ENCODE measurements at regions not wholly inside any gene's neighbourhood (a gene's known extent, or its start where the extent isn't known, plus 50 kb on each side); places are given as distances from the start of the nearest gene placed in this dataset.

DNA sequence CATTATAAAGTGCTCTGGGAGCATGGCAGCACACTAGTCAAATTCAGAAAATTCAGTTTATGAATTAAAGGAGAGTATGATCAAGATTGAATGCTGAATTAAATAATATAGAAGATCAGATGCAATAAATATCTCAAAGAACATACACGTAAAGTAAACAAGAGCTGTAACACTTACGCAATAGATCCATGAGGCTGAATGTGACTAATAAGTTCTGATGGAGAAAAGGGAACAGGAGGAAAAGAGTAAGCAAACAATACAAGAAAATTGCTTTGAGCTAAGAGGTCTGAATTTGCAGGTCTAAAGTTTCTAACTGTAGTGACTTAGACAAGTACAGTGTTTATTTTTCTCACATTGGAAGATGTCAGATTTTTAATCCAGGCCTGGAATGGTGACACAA lies 646.7 kb upstream of the ZNF804A start:
- TF ChIP-seq SMC3 (conservative IDR thresholded peaks at IDR 0.05; ENCODE audit: poor library complexity) (no peak), RAD21 (conservative IDR thresholded peaks at IDR 0.05) (no peak), EP300 (conservative IDR thresholded peaks at IDR 0.05; ENCODE audit: poor library complexity, severe bottlenecking) (no peak), POLR2AphosphoS5 (IDR thresholded peaks at IDR 0.05) (no peak)
- TF ChIP-seq, protein P1, sequence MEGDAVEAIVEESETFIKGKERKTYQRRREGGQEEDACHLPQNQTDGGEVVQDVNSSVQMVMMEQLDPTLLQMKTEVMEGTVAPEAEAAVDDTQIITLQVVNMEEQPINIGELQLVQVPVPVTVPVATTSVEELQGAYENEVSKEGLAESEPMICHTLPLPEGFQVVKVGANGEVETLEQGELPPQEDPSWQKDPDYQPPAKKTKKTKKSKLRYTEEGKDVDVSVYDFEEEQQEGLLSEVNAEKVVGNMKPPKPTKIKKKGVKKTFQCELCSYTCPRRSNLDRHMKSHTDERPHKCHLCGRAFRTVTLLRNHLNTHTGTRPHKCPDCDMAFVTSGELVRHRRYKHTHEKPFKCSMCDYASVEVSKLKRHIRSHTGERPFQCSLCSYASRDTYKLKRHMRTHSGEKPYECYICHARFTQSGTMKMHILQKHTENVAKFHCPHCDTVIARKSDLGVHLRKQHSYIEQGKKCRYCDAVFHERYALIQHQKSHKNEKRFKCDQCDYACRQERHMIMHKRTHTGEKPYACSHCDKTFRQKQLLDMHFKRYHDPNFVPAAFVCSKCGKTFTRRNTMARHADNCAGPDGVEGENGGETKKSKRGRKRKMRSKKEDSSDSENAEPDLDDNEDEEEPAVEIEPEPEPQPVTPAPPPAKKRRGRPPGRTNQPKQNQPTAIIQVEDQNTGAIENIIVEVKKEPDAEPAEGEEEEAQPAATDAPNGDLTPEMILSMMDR (IDR thresholded peaks at IDR 0.05; ENCODE audit: poor library complexity, severe bottlenecking) = no peak
